SK-N-SH (cell line): ENCODE measurements at regions not wholly inside any gene's neighbourhood (a gene's known extent, or its start where the extent isn't known, plus 50 kb on each side); places are given as distances from the start of the nearest gene placed in this dataset.

Experiments used
- MXI1 ChIP-seq: IDR thresholded peaks from 2 replicates; pipeline ENCODE4 v1.6.1; 2012; ENCODE audit warnings: mild to moderate bottlenecking, low read depth, low read length, improper control_type of control experiment
- POLR2AphosphoS5 ChIP-seq: IDR thresholded peaks from 2 replicates; pipeline ENCODE4 v1.6.1; 2012; ENCODE audit warnings: low read depth, low read length

DNA sequence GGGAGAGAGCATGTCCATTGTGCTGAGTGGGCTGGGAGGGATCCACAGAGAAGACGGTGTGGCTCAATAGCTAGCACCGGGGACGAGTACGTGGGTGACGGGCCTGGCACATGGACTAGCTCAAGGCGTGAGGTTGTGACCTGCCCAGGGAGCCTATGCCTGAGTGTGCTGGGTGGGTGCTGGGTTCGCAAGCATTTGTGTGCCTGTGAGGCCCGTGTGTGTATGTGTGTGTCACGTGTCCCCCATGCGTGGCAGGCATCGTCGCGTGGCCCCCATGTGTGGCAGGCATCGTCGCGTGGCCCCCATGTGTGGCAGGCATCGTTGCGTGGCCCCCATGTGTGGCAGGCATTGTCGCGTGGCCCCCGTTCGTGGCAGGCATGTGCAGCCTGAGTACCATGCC lies 109.2 kb downstream of the TMEM121 start:
- TF ChIP-seq MXI1: no peak
- TF ChIP-seq POLR2AphosphoS5: no peak
